ENCODE measurements at regions not wholly inside any gene's neighbourhood (a gene's known extent, or its start where the extent isn't known, plus 50 kb on each side); places are given as distances from the start of the nearest gene placed in this dataset.

- Histone ChIP-seq H3K27me3 (ENCODE audit: control insufficient read depth, insufficient read depth, low read length) (no peaks in the 10 kb centered on the region), H3K4me1 (ENCODE audit: control insufficient read depth, insufficient read depth, low read length) (peaks cover 2% of the 10 kb centered on the region), H3K4me3 (ENCODE audit: low read depth, low read length) (no peak overlapping the region), H3K36me3 (ENCODE audit: control insufficient read depth, insufficient read depth, low read length) (no peaks in the 10 kb centered on the region), H3K9me3 (ENCODE audit: control insufficient read depth, insufficient read depth, low read length) (no peaks in the 10 kb centered on the region), H3K27ac (ENCODE audit: low read depth, low read length) (peak overlapping the region; percentile 59)
- DNase-seq (ENCODE audit: low read depth in 4 of 6, low spot score in 6 of 6), result no peak
- WGBS (ENCODE audit: insufficient coverage), result 82% methylated on average over 3 of the region's 4 CpGs
Observed at GRCh38 chr15:62617741-62618140, 424.8 kb upstream of the TPM1 start.

DNA sequence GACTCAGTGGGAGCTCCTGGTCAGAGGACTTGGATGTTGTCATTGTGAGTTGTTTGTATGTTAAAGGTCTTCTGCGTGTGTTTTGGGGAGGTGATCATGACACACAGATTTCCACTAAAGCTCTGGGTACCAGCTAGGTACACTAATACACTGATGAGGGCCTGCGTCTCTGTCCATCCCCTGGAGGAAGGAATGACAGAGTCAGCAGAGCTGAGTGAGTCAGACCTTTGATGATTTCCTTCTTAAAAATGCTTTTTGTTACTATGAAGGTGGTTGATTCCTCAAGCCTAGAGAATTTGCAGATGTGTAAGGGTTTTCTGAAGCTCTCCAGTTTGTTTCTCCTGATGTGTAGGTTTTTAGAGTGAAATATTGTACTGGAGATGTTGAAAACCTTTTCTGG is 424.1 kb upstream of the TPM1 start:
- no peak for DNase-seq (ENCODE audit: low read depth in 4 of 6, low spot score in 6 of 6)
- Histone ChIP-seq H3K27me3 (ENCODE audit: control insufficient read depth, insufficient read depth, low read length) (no peaks in the 10 kb centered on the region), H3K27ac (ENCODE audit: low read depth, low read length) (peak overlapping the region; percentile 59), H3K4me3 (ENCODE audit: low read depth, low read length) (no peak overlapping the region), H3K9me3 (ENCODE audit: control insufficient read depth, insufficient read depth, low read length) (no peaks in the 10 kb centered on the region), H3K36me3 (ENCODE audit: control insufficient read depth, insufficient read depth, low read length) (no peaks in the 10 kb centered on the region), H3K4me1 (ENCODE audit: control insufficient read depth, insufficient read depth, low read length) (peaks cover 2% of the 10 kb centered on the region)
- WGBS (ENCODE audit: insufficient coverage), result 100% methylated on average over 1 of the region's 2 CpGs

DNA sequence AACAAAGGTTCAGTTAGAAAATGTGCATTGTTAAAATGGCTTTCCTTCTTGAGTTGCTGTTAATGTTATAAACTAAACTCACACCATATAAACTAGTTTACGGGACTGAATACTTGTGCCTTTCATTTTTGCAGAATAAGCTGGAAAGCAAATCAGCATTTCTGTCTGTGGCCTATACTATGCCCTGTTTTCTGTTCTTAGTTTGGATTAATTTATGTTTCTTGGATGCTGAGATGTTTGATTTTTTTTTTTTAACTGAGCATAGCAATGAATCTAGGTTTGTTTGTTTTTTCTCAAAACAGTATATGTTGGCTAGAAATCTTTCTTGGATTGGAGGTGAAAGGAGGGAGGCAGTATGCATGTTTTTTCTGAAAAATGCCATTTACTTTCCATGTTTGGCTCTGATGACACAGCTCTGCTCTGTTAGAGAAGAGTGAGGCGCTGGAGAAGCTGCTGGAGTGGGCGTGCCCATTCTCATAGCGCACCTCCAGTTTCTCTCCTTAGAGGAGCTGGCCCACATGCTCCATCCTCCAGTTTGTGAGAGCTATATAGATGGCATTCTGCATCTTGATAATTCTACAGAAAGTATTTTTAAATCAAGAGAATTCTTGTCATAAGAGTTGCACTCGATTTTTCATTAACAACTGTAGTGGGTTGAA is 423.6 kb upstream of the TPM1 start:
- Histone ChIP-seq H3K4me3 (ENCODE audit: low read depth, low read length) (no peak overlapping the region), H3K36me3 (ENCODE audit: control insufficient read depth, insufficient read depth, low read length) (no peaks in the 10 kb centered on the region), H3K27ac (ENCODE audit: low read depth, low read length) (peak overlapping the region; percentile 61), H3K4me1 (ENCODE audit: control insufficient read depth, insufficient read depth, low read length) (peaks cover 2% of the 10 kb centered on the region), H3K27me3 (ENCODE audit: control insufficient read depth, insufficient read depth, low read length) (no peaks in the 10 kb centered on the region), H3K9me3 (ENCODE audit: control insufficient read depth, insufficient read depth, low read length) (no peaks in the 10 kb centered on the region)
- WGBS (ENCODE audit: insufficient coverage), result 100% methylated on average over 1 of the region's 5 CpGs
- DNase-seq (ENCODE audit: low read depth in 4 of 6, low spot score in 6 of 6), result peak in 1 of 6 donors; percentile 45

DNA sequence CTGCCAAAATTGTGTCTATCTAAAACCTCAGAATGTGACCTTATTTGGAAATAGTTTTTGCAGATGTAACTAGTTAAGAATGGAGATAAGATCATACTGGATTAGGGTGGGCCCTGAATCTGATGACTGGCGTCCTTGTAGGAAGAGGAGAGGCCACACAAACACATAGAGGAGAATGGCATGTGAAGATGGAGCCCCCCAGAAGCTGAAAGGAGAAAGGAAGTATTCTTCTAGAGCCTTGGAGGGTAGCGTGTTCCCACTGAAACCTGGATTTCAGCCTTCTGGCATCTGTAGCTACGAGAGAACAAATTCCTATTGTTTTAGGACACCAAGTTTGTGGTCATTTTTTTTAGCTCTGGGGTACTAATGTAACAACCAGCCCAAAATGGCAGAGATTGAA is 423.0 kb upstream of the TPM1 start:
- Histone ChIP-seq H3K27ac (ENCODE audit: low read depth, low read length) (peak overlapping the region; percentile 61), H3K4me3 (ENCODE audit: low read depth, low read length) (no peak overlapping the region), H3K9me3 (ENCODE audit: control insufficient read depth, insufficient read depth, low read length) (no peaks in the 10 kb centered on the region), H3K36me3 (ENCODE audit: control insufficient read depth, insufficient read depth, low read length) (no peaks in the 10 kb centered on the region), H3K27me3 (ENCODE audit: control insufficient read depth, insufficient read depth, low read length) (no peaks in the 10 kb centered on the region), H3K4me1 (ENCODE audit: control insufficient read depth, insufficient read depth, low read length) (peaks cover 2% of the 10 kb centered on the region)
- WGBS (ENCODE audit: insufficient coverage), result 58% methylated on average over 2 of the region's 3 CpGs
- DNase-seq (ENCODE audit: low read depth in 4 of 6, low spot score in 6 of 6), result no peak

DNA sequence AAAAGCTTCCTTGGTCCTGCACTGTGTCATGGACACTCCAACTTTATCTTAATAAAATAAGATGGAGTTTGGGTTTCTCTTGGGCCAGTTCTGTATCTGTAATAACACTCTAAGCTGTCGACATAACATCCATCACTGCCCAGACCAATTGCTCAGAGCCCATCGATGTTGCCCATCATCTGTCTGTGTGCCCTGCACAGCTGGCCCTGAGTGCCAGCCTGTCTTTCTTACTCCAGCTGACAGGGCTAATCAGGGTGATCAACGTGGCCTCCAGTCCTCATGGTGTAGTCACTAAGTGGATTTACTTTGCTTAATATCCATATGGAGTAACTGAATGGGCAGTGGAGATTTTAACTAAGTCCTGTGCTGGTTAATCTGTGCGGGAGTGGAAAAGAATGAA is 419.8 kb upstream of the TPM1 start:
- Histone ChIP-seq H3K36me3 (ENCODE audit: control insufficient read depth, insufficient read depth, low read length) (no peaks in the 10 kb centered on the region), H3K4me3 (ENCODE audit: low read depth, low read length) (no peak overlapping the region), H3K27me3 (ENCODE audit: control insufficient read depth, insufficient read depth, low read length) (no peaks in the 10 kb centered on the region), H3K27ac (ENCODE audit: low read depth, low read length) (no peak overlapping the region), H3K4me1 (ENCODE audit: control insufficient read depth, insufficient read depth, low read length) (peaks cover 2% of the 10 kb centered on the region), H3K9me3 (ENCODE audit: control insufficient read depth, insufficient read depth, low read length) (no peaks in the 10 kb centered on the region)
- 83% methylated on average over 3 of the region's 4 CpGs for WGBS (ENCODE audit: insufficient coverage)
- DNase-seq (ENCODE audit: low read depth in 4 of 6, low spot score in 6 of 6), result no peak

DNA sequence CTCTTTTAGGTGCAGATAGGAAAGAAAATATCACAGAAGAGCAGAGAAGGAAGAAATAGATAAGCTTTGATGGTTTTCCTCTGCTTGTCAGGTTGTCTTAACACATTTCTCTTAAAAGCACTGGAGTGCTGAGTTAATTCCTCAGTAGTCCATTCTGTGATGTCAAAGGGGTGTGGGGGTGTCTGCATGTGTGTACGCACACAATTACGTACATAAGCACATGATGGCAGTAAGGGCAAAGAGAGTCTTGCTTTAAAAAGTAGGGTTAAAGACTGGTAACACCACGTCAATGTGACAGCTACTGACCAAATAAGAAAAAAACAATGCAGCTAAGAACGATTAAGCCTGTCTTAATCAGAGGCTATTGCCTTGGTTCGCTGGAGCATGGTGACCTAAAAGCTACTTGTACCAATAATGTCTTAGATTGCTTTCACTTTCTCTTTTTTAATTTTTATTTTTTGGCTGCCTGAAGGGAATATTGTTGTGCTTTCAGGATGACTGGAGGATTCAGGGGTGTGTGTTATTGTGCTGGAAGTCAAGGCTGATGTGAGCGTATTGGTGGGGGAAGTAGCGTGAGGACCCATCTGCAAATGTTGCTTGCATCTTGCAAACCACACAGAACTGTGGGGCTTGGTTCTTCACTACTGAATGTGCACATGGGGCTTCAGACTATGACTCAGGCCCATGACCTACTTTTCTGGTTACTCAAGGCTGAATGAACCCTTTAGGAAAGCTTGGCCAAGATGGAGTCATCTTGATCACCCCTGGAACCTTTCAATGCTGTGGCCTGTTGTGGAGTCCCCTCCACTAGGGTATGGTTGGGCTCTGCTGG is 417.8 kb upstream of the TPM1 start:
- no peak overlapping the region for H3K4me3 ChIP-seq (ENCODE audit: low read depth, low read length)

DNA sequence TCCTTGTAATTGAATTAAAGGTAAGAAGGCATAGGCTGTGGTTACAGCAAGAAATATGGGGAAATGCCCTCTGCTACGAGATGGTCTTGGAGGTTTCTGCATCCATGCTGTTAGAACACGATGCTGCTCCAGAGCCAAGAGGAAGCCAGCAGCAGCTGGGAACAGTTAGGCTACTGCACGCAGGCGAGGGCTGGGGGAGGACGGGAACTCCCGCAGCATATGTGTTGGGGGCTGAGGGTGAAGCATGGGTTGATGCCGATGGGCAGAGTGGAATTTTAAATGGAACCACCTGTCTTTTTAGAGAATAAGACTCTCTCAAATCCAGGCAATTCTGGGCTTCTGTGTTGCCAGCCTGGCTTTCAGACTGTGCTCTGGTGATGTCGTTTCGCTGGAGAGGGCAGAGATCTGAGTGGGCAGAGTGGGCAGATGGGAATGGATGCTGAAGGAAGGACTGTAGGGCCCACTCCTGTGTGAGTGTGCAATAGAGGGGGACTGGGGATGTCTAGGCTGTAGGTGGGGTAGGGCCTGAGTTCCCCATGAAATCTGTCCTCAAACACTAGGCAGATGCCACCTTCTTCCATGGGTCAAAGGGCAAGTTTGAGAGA is 417.0 kb upstream of the TPM1 start:
- H3K36me3 ChIP-seq (ENCODE audit: control insufficient read depth, insufficient read depth, low read length), result no peaks in the 10 kb centered on the region
- WGBS (ENCODE audit: insufficient coverage), result 87% methylated on average over 9 of the region's 9 CpGs

More for the DNA sequence above, 417.8 kb upstream of the TPM1 start:
- no peak for DNase-seq (ENCODE audit: low read depth in 4 of 6, low spot score in 6 of 6)
- H3K9me3 ChIP-seq (ENCODE audit: control insufficient read depth, insufficient read depth, low read length), result no peaks in the 10 kb centered on the region
- H3K4me1 ChIP-seq (ENCODE audit: control insufficient read depth, insufficient read depth, low read length), result no peaks in the 10 kb centered on the region
- WGBS (ENCODE audit: insufficient coverage), result 100% methylated on average over 2 of the region's 7 CpGs
- no peak overlapping the region for H3K27ac ChIP-seq (ENCODE audit: low read depth, low read length)
- H3K27me3 ChIP-seq (ENCODE audit: control insufficient read depth, insufficient read depth, low read length), result no peaks in the 10 kb centered on the region
- H3K36me3 ChIP-seq (ENCODE audit: control insufficient read depth, insufficient read depth, low read length), result no peaks in the 10 kb centered on the region

GRCh38 chr15:62626903-62627302 is 415.6 kb upstream of the TPM1 start:
- Histone ChIP-seq H3K36me3 (ENCODE audit: control insufficient read depth, insufficient read depth, low read length) (no peaks in the 10 kb centered on the region), H3K9me3 (ENCODE audit: control insufficient read depth, insufficient read depth, low read length) (no peaks in the 10 kb centered on the region), H3K4me1 (ENCODE audit: control insufficient read depth, insufficient read depth, low read length) (no peaks in the 10 kb centered on the region), H3K4me3 (ENCODE audit: low read depth, low read length) (no peak overlapping the region), H3K27me3 (ENCODE audit: control insufficient read depth, insufficient read depth, low read length) (no peaks in the 10 kb centered on the region), H3K27ac (ENCODE audit: low read depth, low read length) (no peak overlapping the region)
- WGBS (ENCODE audit: insufficient coverage), result no CpG with 5 or more reads among the region's 4 CpGs
- no peak for DNase-seq (ENCODE audit: low read depth in 4 of 6, low spot score in 6 of 6)

More for the DNA sequence above, 417.0 kb upstream of the TPM1 start:
- Histone ChIP-seq H3K27ac (ENCODE audit: low read depth, low read length) (no peak overlapping the region), H3K4me1 (ENCODE audit: control insufficient read depth, insufficient read depth, low read length) (no peaks in the 10 kb centered on the region), H3K27me3 (ENCODE audit: control insufficient read depth, insufficient read depth, low read length) (no peaks in the 10 kb centered on the region), H3K9me3 (ENCODE audit: control insufficient read depth, insufficient read depth, low read length) (no peaks in the 10 kb centered on the region), H3K4me3 (ENCODE audit: low read depth, low read length) (no peak overlapping the region)
- no peak for DNase-seq (ENCODE audit: low read depth in 4 of 6, low spot score in 6 of 6)

DNA sequence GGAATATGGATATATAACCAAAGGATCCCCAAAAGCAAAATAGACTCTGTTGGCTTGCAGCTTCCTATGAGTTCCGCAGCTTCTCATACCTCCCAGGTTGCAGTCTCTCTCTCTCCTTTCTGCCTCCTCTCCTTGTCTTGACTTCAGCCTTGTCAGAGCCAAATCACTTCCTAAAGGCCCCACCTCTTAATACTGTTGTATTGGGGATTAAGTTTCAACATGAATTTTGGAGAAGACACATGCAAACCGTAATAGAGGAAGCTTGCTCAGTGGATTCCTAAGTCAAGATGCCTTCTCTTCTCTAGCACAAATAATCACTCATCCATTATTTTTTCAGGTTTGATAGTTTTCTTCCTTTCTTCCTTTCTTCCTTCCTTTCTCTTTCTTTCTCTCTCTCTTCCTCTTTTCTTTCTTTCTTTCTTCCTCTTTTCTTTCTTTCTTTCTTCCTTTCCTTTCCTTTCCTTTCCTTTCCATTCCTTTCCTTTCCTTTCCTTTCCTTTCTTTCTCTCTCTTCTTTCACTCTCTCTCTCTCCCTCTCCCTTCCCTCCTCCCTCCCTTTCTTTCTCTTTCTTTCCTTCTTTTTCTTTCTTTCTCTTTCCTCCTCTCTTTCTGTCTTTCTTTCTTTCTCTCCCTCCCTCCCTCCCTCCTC is 411.3 kb upstream of the TPM1 start:
- Histone ChIP-seq H3K36me3 (ENCODE audit: control insufficient read depth, insufficient read depth, low read length) (no peaks in the 10 kb centered on the region), H3K27ac (ENCODE audit: low read depth, low read length) (no peak overlapping the region), H3K9me3 (ENCODE audit: control insufficient read depth, insufficient read depth, low read length) (no peaks in the 10 kb centered on the region), H3K27me3 (ENCODE audit: control insufficient read depth, insufficient read depth, low read length) (no peaks in the 10 kb centered on the region), H3K4me3 (ENCODE audit: low read depth, low read length) (no peak overlapping the region), H3K4me1 (ENCODE audit: control insufficient read depth, insufficient read depth, low read length) (no peaks in the 10 kb centered on the region)
- WGBS (ENCODE audit: insufficient coverage), result no CpG with 5 or more reads among the region's 2 CpGs
- no peak for DNase-seq (ENCODE audit: low read depth in 4 of 6, low spot score in 6 of 6)
